Prostate gland (tissue), 2 donors: ENCODE measurements at regions not wholly inside any gene's neighbourhood (a gene's known extent, or its start where the extent isn't known, plus 50 kb on each side); places are given as distances from the start of the nearest gene placed in this dataset.

Experiments
- CTCF ChIP-seq, 4 experiments: fragments of 200-600 bp in 2 of 4; fragments of 450-650 bp in 2 of 4; sonication (generic) in 2 of 4; IDR thresholded peaks; 1 replicate in 3 of 4; 2 replicates in 1 of 4; pipeline ENCODE4 v1.5.1; 2016 to 2019; ENCODE audit warnings: antibody characterized with exemption in 4 of 4, mild to moderate bottlenecking in 2 of 4, moderate library complexity in 2 of 4
- POLR2A ChIP-seq: fragments of 450-650 bp; IDR thresholded peaks from one replicate; pipeline ENCODE4 v1.6.1; 2016; ENCODE audit warnings: antibody characterized with exemption, mild to moderate bottlenecking
- POLR2AphosphoS5 ChIP-seq: sonication (generic); formaldehyde crosslinking; IDR thresholded peaks from one replicate; pipeline ENCODE4 v1.6.1; 2017; ENCODE audit warnings: antibody characterized with exemption

DNA sequence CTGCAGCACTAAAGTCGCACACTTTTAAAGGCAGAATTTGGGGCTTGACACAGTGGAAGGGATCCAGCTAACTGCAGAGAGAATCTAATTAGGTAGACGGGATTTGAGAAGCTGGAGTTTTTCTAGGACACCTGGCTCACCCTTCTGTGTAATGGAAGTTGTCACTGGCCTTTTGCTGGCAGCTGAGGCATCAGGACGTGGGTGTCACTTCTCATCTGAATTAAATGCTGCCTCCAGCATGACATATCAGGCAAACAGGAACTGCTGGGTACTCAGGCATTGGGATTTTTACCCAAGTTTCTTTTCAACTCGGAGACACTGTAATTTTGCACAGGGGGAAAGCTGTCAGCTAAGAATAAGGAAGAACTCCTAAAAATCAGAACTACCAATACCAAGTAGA is 861.9 kb upstream of the ARPP21 start:
- TF ChIP-seq CTCF (IDR thresholded peaks at IDR 0.05) (no peak), POLR2A (no peak), POLR2AphosphoS5 (no peak)
